ENCODE measurements at regions not wholly inside any gene's neighbourhood (a gene's known extent, or its start where the extent isn't known, plus 50 kb on each side); places are given as distances from the start of the nearest gene placed in this dataset.

- TF ChIP-seq CTCF (conservative IDR thresholded peaks at IDR 0.05 in 1 of 2, IDR thresholded peaks at IDR 0.05 in 1 of 2; ENCODE audit: low read depth in 1 of 2, low read length in 2 of 2): peak; percentile 52 to 63
- no peak for TF ChIP-seq EZH2 (IDR thresholded peaks at IDR 0.05; ENCODE audit: low read length, missing control alignments)
These were observed 86.8 kb upstream of the STEAP1B start for GRCh38 chr7:22586786-22587140.
